Glomerular visceral epithelial cell (primary cell): ENCODE measurements at regions not wholly inside any gene's neighbourhood (a gene's known extent, or its start where the extent isn't known, plus 50 kb on each side); places are given as distances from the start of the nearest gene placed in this dataset.

ENCODE experiments used
- DNase-seq: peaks from one replicate; pipeline ENCODE4 v3.0.0-alpha.2; 2016; ENCODE audit errors: extremely low spot score

DNA sequence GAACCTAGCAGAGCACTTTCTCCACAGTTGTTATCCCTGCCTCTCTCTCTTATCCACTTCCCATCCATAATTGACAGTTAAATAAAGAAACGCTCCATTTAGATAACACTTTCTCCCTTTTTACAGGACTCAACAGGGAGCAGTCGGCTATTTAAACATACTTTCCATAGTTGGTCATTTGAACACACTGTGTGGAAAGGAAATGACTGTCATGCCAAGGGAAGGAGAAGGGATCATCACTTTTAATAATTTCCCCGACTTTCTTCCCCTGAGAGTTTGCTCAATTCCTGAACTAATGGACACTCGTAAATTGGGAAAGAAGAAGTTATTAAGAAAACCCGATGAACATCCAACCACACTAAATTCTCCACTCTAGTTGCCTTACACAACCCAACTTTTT, 400.8 kb upstream of the PTGER4 start:
- DNase-seq = no peak

DNA sequence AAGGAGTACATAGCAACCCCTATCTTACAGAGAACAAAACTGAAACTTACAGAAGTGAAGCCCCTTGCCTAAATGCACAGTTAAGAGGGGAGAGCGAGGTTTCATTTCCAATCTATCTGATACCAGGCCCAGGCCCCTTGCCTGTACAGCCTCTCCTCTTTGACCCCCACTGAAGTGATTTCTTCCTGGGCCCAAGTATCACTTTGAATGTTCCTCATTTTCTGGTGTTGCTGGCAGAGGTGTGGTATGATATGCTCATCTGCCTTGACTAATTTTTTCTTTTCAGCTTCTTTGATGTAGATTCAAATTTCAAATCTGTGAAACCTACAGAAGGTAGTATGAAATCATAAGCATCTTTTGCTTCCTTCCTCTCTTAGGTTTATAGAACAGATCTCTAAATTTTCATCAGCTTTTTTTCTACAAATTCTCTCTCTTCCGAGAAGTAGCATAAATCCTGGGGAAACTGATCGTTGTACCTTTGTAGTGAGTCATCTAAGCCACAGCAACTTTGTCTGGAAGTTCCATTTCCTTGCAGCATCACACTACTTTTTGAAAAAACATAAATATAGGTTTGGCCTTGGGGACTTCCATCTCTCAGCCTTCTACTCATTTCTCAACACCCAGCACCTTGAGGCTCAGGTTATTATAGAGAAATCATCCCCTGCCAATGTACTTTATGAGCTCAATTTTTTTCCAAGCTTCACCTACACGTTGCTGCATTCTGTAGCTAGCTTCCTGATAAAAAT, 402.4 kb upstream of the PTGER4 start:
- DNase-seq = no peak

DNA sequence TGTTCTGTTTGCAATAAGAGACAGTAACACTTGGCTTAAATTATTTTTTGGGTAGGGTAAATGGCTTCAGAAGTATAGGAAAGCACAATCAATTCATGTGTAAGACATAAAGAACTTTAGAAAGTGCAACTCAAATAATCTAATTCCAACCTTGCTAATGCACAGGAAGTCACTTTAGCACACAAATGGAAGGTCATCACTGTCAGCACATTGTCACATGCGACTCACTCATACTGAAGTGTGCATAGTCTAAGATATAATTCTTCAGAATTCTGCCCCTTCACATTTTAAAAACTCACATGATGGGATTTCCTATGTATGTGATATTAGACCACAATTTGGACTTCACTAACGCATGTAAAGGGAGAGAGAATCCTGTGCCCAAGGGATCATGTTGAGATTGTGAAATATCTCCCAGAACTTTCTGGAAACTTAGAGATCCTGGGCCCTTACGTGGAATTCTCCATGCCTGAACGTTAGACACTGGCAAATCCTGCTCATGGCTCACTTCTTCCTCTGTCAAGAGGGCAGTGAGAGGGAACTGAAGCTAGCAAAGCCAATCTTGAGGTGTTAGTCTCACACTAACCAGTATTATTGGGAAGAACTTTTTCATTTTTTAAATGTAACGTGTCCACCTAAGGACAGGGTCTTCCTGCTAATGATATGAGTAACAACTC, 403.2 kb upstream of the PTGER4 start:
- DNase-seq = no peak

DNA sequence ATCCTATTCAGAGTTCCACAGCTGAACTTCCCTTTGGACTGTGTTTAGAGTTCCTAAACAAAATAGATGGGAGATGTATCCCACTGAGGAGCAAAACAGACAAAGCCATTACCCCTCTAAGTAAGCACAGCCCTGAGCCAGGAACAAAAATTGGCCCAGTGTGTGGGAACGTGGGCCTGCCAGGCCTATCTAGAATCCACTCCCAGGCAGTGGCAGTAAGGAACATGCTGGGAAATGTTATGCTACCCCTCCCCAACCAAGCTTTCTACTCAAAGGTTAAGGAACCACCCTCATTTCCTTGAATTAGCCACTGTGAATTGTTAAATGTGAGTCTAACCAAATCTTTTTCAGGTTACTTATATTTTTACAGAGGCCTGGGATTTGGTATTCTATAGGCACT, 405.1 kb upstream of the PTGER4 start:
- no peak for DNase-seq

DNA sequence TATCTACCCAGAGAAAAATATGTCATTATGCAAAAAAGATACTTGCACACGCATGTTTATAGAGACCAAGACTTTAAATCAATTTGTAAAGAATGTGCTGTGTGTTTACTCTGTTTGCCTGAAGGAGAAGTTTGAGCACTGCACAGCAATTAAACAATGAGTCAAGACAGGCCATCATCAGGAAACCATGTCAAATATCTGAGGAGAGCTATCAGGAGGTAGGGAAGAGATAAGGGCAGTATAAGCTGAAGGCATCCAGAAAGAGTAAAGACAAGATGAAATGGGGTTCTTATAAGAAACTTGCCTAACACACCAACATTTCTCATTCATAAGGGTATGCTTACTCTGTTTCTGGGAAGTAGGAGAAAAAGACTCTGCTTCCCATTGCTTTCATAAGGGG, 405.8 kb upstream of the PTGER4 start:
- DNase-seq = no peak

DNA sequence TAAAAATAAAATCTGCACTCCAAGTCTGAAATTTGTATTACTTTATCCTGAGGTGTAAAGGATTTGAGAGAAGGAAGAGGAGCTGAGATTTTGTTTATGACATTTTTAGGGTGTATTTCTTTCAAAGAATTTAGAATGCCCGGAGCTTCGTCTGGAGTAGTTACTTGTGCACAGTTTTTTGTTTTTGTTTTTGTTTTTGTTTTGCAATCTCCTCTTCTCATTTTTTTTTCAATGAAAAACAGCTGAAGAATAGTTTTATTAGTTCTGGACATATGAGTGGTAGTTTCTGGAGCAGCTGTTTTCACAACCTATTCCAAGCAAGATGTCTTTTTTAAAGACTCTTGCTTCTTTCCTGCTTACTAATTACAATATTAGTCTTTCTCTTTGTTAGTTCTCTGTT, 408.2 kb upstream of the PTGER4 start:
- no peak for DNase-seq

DNA sequence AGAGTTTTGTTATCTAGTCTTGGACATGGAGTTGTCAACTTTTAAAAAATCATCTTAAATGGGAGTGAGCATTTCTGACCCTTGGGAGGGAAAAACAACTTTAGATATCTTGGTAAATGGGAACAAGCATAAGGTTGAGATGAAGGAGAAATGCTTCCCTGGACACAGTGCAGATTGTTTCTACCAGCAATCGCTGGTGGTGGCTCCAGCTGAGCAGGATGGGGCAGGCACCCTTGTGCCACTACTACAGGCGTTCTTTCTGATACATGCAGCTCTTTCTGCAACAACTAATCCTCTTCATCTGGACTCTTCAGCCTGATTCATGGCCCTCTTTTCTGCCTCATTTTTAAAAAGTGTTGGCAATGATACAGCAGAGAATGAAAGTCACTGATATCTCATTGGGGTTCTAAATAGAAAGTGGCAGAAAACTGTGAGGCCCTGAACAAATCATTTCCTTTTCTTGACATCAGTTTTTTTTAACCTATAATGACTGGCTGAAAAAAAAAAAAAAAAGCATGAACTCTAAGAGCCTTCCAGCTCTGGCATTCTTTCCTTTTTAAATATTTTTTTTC, 409.4 kb upstream of the PTGER4 start:
- no peak for DNase-seq

DNA sequence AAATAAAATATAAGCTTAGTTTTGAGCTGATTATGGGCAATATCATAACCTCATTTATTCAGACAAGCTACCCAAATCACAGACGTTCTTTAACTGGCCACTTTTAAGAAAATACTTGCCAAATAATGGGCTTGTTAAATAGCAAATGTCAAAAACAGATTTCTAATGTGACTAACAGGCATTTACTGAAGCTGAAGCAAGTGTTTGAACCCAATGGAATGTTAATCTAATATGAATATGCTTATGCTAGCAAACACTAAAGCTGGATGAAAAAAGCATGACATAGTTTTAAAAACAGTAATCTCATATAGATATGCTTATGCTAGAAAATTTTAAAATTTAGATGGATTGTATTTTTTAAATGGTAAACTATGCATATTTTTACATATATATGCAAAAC, 411.6 kb upstream of the PTGER4 start:
- no peak for DNase-seq

DNA sequence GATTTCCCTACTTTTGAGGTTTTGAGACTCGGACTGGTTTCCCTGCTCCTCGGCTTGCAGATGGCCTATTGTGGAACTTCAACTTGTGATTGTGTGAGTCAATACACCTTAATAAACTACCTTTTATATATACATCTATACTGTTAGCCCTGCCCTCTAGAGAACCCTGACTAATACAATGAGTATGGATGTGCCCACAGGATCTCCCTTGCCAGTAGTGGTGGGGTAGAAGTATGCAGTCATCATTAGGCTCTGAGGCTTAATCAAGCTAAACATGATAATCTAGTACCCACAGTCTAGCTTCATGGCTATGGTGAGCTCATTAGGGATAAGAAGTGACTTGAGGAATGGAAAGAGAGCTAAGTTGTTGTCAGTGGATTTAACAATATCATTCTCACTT, 412.8 kb upstream of the PTGER4 start:
- no peak for DNase-seq

DNA sequence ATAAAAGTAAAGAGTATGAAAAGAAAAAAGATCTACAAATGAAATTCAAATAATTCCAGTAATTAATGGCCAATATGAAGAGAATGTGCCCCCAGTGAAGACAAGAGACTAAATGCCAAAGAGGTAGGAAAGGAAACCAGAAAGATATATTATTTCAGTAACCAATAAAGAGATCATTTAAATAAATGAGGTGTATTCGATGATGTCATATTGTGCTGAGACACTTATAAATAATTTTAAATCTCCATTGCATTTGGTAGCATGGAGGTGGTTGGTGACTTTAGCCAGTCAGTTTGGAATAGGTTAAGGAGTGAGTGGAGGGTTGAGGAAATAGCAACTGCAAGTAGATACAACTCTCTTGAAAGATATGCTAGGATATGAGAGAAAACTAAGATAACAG, 417.7 kb upstream of the PTGER4 start:
- no peak for DNase-seq

DNA sequence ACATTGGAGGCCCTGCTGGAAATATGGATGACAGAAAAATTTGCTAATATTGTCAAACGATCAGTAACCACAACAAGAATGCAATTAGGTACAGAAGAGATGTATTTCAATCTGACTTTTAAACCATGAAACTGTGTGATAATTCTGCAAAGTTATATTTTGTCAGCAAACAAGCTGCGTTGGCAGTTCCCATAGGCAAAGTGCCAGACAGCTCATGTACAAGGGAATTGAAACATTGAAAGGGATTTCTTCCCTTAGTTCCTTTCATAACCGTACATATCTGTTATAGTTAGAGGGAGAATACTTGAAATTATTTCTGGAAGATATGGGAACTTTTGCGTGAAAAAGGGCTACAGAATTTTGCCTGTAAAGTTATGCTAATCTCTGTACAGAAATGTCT, 419.4 kb upstream of the PTGER4 start:
- no peak for DNase-seq

DNA sequence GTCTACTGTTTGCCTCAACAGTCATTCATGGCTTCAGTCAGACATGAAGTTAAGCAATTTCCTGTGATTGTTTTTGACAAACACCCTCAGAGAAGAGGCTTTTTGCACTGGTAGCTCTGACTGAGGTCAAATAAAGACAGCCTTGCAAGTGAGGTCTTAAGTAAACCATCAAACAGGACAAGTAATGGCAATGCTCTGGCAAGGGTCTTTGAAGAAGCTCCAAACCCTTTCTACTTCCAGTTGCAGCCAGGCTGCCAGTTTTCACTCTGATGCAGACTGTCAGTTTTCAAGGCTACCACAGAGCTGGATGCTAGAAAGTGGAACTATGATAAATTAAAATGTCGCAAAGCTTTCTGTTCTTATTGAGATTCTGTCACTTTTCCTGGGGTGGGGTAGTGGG, 421.5 kb upstream of the PTGER4 start:
- no peak for DNase-seq

DNA sequence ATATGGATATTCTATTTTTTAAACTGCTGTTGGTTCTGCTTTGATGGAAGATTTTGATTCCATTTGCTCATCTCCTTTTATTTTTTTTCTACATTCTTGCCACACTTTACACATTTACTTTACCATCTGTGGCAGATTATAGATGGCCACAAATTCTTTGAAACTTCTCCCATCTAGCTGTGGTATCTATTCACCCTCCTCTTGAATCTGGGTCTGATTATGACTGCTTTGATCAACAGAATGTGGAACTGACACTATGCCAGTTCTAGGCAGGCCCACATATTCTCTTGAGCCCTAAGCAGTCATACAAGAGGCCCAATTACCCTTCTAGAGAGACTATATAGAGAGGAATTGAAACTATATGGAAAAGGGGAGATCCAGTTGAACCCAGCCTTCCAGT, 439.0 kb upstream of the PTGER4 start:
- no peak for DNase-seq

DNA sequence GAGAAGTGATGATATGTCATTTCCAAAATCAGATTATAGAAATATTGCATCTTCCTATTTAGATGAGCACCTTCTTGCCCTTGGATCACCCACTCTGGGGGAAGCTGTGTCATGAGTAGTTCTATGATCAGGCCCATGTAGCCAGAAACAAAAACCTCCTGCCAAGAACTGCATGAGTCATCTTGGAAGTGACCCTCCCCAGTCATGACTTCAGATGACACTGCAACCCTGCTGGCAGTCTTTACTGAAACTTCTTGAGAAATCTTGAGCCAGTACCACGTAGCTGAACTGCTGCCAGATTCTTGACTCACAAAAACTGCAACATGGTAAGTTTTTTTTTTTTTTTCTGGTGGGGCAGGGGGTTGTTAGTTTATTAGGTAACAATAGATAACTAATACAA, 439.6 kb upstream of the PTGER4 start:
- no peak for DNase-seq

DNA sequence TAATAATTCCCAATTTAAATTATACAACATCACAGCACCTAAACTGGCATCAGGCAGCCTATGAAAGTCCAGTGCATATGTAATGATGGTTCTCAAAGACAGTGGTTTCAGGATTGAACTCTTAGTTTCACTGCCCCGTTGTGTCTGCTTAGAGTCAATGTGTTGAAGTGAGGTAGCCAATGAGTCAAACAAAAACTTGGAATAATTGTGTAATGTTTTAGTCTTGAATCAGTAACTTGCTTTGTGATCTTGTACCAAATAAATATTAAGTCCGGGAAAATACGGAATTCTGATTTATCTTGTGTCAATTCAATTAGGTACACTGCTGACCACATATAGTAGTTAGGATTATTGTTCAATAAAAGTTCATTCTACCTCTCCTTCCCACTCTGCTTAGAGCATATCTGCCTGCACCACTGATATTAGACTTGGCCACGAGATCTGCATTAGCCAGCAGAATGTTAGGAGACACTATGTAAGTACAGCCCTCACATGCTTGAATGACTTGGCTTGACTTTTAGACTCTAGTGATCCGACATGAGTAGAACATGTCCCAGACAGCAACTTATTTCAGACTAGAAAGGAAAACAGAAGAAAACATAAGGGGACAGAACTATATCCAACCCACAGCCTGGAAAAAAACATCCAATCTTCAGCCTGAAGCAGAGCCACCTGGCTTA, 441.5 kb upstream of the PTGER4 start:
- DNase-seq = no peak

DNA sequence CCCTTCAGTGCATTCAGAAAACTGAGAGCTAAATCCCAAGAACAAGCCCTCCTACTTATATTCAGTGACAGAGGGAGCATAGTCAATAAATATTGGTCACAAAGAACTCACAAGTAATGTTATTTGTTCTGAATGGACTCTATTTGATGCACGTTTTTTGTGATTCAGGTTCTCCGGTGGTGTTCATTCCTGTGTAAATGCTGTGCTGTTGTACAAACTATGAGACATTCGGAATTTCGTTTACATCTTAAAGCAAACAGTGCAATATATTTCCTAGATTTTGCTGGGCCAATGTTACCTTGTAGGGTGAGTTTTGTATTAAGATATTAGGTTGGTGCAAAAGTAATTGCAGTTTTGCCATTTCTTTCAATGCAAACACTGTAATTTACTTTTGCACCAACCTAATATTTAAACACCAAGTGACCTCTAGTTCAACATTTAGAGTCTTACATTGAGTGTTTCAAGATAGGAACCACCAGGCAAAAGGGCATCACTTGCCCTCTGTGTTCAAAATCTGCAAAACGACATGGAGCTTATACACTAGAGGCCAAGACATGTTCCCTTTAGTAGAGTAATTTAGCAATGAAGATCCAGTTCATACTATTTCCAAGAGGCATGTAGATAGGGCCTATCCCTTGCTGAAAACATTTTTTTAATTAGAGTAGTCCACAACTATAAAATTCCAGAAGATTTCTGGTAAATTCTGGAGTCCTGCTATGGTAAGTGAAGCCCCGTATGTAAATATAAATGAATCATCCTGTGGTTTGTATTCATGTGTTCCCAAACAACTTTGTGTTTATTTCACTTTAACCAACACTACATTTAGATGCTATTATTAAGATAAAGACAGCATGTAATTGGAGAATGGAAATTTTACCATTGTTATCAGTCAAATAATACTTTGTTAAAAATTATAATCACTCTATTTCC, 444.0 kb upstream of the PTGER4 start:
- DNase-seq = no peak

DNA sequence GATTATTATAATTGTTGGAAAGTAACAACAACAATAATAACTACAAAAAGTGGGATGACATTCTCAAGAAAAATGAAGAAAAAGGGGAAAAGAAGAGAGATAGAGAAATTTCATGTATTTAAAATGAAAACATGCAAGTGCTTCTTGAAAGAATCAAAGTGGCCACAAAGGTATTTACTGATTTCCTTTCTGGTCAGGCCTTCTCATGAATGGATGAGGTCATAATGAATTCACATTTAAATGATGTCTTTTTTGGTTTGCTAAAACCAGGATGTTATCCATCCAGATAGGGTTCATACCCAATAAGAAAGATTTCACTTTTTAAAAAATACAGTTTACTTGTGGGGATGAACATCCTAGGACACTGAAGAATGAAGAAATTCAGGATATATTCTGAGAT, 446.4 kb upstream of the PTGER4 start:
- DNase-seq = no peak

DNA sequence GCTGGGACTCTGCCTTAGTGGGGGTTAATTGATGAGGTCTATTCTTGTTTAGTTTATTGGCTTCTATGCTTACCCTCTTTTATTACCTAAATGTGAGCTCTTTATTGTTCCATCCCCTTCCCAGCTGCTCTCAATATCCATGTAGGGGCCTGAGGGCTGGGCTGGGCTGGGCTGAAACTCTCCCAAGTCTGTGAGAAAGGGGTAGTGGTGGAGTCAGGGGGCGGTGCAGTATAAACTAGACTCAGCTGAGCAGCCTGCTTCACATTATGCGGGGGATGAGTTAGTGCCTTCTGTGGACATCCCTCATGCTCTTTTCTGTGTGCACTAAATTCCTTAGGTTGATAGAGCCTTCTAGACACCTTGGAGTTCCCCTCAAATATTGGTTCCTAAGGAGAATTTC, 451.8 kb upstream of the PTGER4 start:
- no peak for DNase-seq

DNA sequence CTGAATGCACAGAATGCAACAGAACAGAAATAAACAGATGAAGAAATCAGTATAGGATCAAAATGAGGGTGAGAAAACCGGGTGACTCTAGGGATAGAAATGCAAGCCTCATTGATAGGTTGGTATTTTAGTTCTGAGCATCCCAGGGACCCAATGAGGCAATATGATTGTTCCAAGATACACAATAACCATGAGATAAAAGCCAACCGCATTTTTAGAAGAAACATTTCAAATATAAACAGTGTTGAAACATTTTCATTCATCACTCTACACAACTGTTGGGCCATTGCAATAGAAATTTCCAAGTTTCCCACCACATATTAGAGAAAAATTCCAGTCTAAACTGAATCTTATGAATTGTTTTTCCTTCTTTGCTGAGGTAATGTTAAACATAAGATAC, 452.3 kb upstream of the PTGER4 start:
- DNase-seq = no peak

DNA sequence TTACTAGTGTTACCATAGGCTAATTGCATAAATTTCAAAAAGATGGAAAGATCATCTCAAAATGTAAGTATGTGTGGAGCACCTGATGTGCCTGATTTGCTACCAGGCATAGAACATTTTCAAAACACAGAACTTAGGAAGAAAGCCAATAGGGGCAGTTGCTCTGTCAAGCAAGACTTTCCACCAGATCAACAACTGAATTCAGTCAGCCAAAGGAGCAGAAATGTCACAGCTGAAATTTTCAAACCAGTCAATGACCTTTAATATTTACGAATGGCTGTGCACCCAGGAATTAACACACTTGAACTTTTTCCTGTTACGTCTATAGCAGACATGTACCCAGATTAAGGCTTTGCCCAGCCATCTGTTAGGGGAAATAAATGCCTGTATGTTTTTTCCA, 452.8 kb upstream of the PTGER4 start:
- no peak for DNase-seq

DNA sequence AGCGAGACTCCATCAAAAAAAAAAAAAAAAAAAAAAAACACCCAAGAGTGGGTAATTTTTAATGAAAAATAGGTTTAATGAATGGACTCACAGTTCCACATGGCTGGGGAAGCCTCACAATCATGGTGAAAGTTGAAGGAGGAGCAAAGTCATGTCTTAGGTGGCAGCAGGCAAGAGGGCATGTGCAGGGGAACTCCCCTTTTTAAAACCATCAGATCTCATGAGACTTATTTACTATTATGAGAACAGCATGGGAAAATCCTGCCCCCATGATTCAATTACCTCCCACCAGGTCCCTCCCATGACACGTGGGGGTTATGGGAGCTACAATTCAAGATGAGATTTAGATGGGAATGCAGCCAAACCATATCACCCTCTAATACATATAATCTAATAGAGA, 454.6 kb upstream of the PTGER4 start:
- peak; percentile 22 for DNase-seq

DNA sequence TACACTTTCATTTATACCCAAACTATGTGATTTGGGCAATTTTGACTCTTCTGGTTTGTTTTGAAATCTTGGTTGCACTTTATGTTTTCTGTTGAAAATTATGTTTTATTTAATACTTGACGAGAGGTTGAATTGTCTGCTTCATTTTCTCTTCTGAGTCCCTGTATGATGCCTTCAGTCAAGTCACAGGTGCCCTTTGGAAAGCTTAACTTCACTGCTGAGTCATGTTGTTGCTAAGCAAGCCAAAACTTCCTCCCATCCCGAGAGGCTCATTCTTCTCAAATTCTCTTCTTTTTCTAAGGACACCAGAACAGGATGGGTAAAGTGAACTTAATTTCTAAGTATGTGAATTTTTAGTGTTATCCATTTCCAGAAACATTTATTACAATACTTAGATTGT, 455.3 kb upstream of the PTGER4 start:
- peak; percentile 73 for DNase-seq
